Lung (tissue), 11 donors: ENCODE measurements at regions not wholly inside any gene's neighbourhood (a gene's known extent, or its start where the extent isn't known, plus 50 kb on each side); places are given as distances from the start of the nearest gene placed in this dataset.

Experiments
- ATAC-seq: fragments of 200-7000 bp; cut with Tn5 transposase; one replicate; pipeline ENCODE4 v1.9.1; 2020; ENCODE audit warnings: moderate number of reproducible peaks; ENCODE audit not compliant: insufficient read depth, low FRiP score
- DNase-seq, 3 donors: peaks; one replicate each; pipeline ENCODE4 v3.0.0-alpha.2; 2013 to 2017
- H3K27ac ChIP-seq, 2 donors: one replicate each; pipeline ENCODE4 v1.5.1; 2013; ENCODE audit warnings: mild to moderate bottlenecking in 2 of 2, moderate library complexity in 2 of 2, control low read depth in 1 of 2, inconsistent platforms in 1 of 2, low read depth in 1 of 2, low read length in 1 of 2
- H3K27me3 ChIP-seq, 3 donors: one replicate each; pipeline ENCODE4 v1.5.1; 2013; ENCODE audit warnings: low read length in 2 of 3; ENCODE audit not compliant: control insufficient read depth in 3 of 3, insufficient read depth in 3 of 3
- H3K36me3 ChIP-seq, 4 donors: one replicate each; pipeline ENCODE4 v1.5.1; 2013; ENCODE audit warnings: low read length in 4 of 4, mild to moderate bottlenecking in 1 of 4, moderate library complexity in 1 of 4; ENCODE audit not compliant: control insufficient read depth in 4 of 4, insufficient read depth in 4 of 4
- H3K4me1 ChIP-seq, 5 donors: one replicate each; pipeline ENCODE4 v1.5.1; 2013; ENCODE audit warnings: low read length in 5 of 5, mild to moderate bottlenecking in 2 of 5, moderate library complexity in 1 of 5; ENCODE audit not compliant: control insufficient read depth in 5 of 5, insufficient read depth in 5 of 5
- H3K4me3 ChIP-seq: one replicate; pipeline ENCODE4 v1.5.1; 2013; ENCODE audit warnings: mild to moderate bottlenecking, control low read depth, moderate library complexity
- H3K9ac ChIP-seq, 2 donors: one replicate each; pipeline ENCODE4 v1.5.1; 2013; ENCODE audit warnings: low read length in 2 of 2, control low read depth in 1 of 2; ENCODE audit not compliant: insufficient read depth in 1 of 2
- H3K9me3 ChIP-seq, 4 donors: one replicate each; pipeline ENCODE4 v1.5.1; 2013; ENCODE audit warnings: low read length in 3 of 4, mild to moderate bottlenecking in 1 of 4, moderate library complexity in 1 of 4; ENCODE audit not compliant: control insufficient read depth in 4 of 4, insufficient read depth in 3 of 4
- CTCF ChIP-seq: IDR thresholded peaks from 2 replicates; pipeline ENCODE4 v1.5.1; 2012; ENCODE audit warnings: mild to moderate bottlenecking; ENCODE audit errors: control extremely low read depth, extremely low read depth
- WGBS, 2 donors: extraction: QIAGEN DNeasy Blood & Tissue Kit; methylation state at CpG; one replicate each; pipeline ENCODE4 v1.1.7; 2013; 5-methylcytosine and 5-hydroxymethylcytosine counted together
- donor health status: control.
- donor health status: control.
- donor health status: Bipolar disorder and iron deficiency.
- donor health status: healthy.
- donor health status: DM: yes; HTN: yes; CAD: no.

- ATAC-seq (no peak), DNase-seq (peak in 2 of 3 donors; percentile 64 to 87)
- Histone ChIP-seq H3K4me3 (no peak overlapping the region), H3K27me3 (no peaks in the 10 kb centered on the region), H3K9ac (peak overlapping the region in 1 of 2 donors; percentile 27), H3K27ac (no peak overlapping the region), H3K4me1 (peaks cover 0 to 16% (median 2%) of the 10 kb centered on the region in 5 donors), H3K36me3 (no peaks in the 10 kb centered on the region), H3K9me3 (no peaks in the 10 kb centered on the region)
- WGBS, 2 donors: 52 to 76% methylated on average over 4 of the region's 4 CpGs
- TF ChIP-seq CTCF: no peak
These were observed 247.0 kb downstream of the ICOS start for GRCh38 chr2:204183608-204184007.

GRCh38 chr2:204184226-204184625, 247.7 kb downstream of the ICOS start:
- H3K4me1 ChIP-seq: peaks cover 0 to 16% (median 2%) of the 10 kb centered on the region in 5 donors
- no peaks in the 10 kb centered on the region for H3K36me3 ChIP-seq
- no peaks in the 10 kb centered on the region for H3K27me3 ChIP-seq
- no peak overlapping the region for H3K9ac ChIP-seq
- no peak overlapping the region for H3K4me3 ChIP-seq
- no peaks in the 10 kb centered on the region for H3K9me3 ChIP-seq
- TF ChIP-seq CTCF: no peak
- WGBS, 2 donors: 71 to 80% methylated on average over 4 of the region's 4 CpGs
- ATAC-seq (no peak), DNase-seq (no peak)
- no peak overlapping the region for H3K27ac ChIP-seq

- no peak for DNase-seq
These were observed 250.9 kb downstream of the ICOS start for GRCh38 chr2:204187229-204188083.

More at GRCh38 chr2:204187229-204188083, 250.9 kb downstream of the ICOS start:
- no peak for TF ChIP-seq CTCF
- Histone ChIP-seq H3K27me3 (no peaks in the 10 kb centered on the region), H3K27ac (no peak overlapping the region), H3K36me3 (no peaks in the 10 kb centered on the region), H3K9ac (no peak overlapping the region), H3K4me1 (peaks cover 0 to 18% (median 0%) of the 10 kb centered on the region in 5 donors), H3K9me3 (no peaks in the 10 kb centered on the region), H3K4me3 (no peak overlapping the region)
- ATAC-seq: no peak
- 85 to 87% methylated on average over 4 of the region's 4 CpGs for WGBS, 2 donors
